ENCODE measurements at regions not wholly inside any gene's neighbourhood (a gene's known extent, or its start where the extent isn't known, plus 50 kb on each side); places are given as distances from the start of the nearest gene placed in this dataset.

GRCh38 chr2:105610576-105611332 lies 134.0 kb upstream of the NCK2 start:
- TF ChIP-seq YY1 (IDR thresholded peaks at IDR 0.05; ENCODE audit: low read depth) (no peak), NFIC (IDR thresholded peaks at IDR 0.05) (no peak), CEBPB (IDR thresholded peaks at IDR 0.05) (no peak), FOXM1 (IDR thresholded peaks at IDR 0.05; ENCODE audit: borderline replicate concordance, low read depth) (no peak), TAF1 (IDR thresholded peaks at IDR 0.05; ENCODE audit: low read depth) (no peak), RAD21 (IDR thresholded peaks at IDR 0.05; ENCODE audit: low read depth) (no peak), TCF12 (IDR thresholded peaks at IDR 0.05; ENCODE audit: low read depth) (no peak), ZBTB7A (IDR thresholded peaks at IDR 0.05; ENCODE audit: low read depth) (no peak), EP300 (IDR thresholded peaks at IDR 0.05; ENCODE audit: borderline replicate concordance) (no peak), EGR1 (IDR thresholded peaks at IDR 0.05) (no peak), TEAD4 (IDR thresholded peaks at IDR 0.05) (no peak), CREB1 (IDR thresholded peaks at IDR 0.05; ENCODE audit: low read depth) (no peak)
- TF ChIP-seq, protein P1, sequence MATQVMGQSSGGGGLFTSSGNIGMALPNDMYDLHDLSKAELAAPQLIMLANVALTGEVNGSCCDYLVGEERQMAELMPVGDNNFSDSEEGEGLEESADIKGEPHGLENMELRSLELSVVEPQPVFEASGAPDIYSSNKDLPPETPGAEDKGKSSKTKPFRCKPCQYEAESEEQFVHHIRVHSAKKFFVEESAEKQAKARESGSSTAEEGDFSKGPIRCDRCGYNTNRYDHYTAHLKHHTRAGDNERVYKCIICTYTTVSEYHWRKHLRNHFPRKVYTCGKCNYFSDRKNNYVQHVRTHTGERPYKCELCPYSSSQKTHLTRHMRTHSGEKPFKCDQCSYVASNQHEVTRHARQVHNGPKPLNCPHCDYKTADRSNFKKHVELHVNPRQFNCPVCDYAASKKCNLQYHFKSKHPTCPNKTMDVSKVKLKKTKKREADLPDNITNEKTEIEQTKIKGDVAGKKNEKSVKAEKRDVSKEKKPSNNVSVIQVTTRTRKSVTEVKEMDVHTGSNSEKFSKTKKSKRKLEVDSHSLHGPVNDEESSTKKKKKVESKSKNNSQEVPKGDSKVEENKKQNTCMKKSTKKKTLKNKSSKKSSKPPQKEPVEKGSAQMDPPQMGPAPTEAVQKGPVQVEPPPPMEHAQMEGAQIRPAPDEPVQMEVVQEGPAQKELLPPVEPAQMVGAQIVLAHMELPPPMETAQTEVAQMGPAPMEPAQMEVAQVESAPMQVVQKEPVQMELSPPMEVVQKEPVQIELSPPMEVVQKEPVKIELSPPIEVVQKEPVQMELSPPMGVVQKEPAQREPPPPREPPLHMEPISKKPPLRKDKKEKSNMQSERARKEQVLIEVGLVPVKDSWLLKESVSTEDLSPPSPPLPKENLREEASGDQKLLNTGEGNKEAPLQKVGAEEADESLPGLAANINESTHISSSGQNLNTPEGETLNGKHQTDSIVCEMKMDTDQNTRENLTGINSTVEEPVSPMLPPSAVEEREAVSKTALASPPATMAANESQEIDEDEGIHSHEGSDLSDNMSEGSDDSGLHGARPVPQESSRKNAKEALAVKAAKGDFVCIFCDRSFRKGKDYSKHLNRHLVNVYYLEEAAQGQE (IDR thresholded peaks at IDR 0.05; ENCODE audit: low read depth), result no peak
- TF ChIP-seq, protein P2, sequence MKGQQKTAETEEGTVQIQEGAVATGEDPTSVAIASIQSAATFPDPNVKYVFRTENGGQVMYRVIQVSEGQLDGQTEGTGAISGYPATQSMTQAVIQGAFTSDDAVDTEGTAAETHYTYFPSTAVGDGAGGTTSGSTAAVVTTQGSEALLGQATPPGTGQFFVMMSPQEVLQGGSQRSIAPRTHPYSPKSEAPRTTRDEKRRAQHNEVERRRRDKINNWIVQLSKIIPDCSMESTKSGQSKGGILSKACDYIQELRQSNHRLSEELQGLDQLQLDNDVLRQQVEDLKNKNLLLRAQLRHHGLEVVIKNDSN (IDR thresholded peaks at IDR 0.05), result no peak
- TF ChIP-seq, protein P3, sequence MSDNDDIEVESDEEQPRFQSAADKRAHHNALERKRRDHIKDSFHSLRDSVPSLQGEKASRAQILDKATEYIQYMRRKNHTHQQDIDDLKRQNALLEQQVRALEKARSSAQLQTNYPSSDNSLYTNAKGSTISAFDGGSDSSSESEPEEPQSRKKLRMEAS (IDR thresholded peaks at IDR 0.05), result no peak

DNA sequence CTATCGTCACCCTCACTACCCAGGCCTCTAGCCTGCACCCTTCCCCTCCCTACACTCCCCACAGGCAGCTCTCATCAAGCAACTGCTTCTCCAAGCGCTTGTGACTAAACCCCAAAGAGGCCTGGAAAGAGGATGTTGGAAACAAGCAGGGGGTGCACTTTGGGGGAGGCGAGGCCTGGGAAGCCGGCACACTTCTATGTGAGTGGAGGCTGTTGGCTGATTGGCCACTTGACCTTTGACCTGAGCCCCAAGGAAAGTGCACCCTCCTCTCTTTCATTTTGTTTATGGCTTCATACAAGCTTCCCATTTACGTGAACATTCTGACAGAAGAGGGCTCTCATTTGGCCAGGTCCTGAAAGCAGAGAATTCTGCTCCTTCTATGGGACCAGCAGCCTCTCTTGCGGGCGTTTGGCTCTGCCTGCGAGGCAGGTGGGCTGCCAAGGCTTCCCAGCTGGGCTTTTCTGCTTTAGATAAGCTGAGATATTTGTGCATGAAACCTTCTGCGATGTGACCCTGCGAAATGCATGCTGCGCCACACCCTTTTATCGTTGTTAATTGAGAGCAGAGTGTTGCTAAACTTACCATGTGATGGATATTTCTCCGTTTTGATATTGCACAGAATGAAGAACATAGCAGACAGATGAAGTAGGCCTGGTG lies 134.8 kb upstream of the NCK2 start:
- TF ChIP-seq TAF1 (IDR thresholded peaks at IDR 0.05; ENCODE audit: low read depth), result no peak
- no peak for TF ChIP-seq CREB1 (IDR thresholded peaks at IDR 0.05; ENCODE audit: low read depth)
- no peak for TF ChIP-seq RAD21 (IDR thresholded peaks at IDR 0.05; ENCODE audit: low read depth)
- TF ChIP-seq FOXM1 (IDR thresholded peaks at IDR 0.05; ENCODE audit: borderline replicate concordance, low read depth), result no peak
- no peak for TF ChIP-seq ZBTB7A (IDR thresholded peaks at IDR 0.05; ENCODE audit: low read depth)
- TF ChIP-seq, protein P2 (IDR thresholded peaks at IDR 0.05), result no peak
- TF ChIP-seq TCF12 (IDR thresholded peaks at IDR 0.05; ENCODE audit: low read depth), result no peak
- no peak for TF ChIP-seq EP300 (IDR thresholded peaks at IDR 0.05; ENCODE audit: borderline replicate concordance)
- TF ChIP-seq EGR1 (IDR thresholded peaks at IDR 0.05), result no peak
- TF ChIP-seq YY1 (IDR thresholded peaks at IDR 0.05; ENCODE audit: low read depth), result no peak
- TF ChIP-seq, protein P3 (IDR thresholded peaks at IDR 0.05), result no peak
- TF ChIP-seq CEBPB (IDR thresholded peaks at IDR 0.05), result no peak
- TF ChIP-seq, protein P1 (IDR thresholded peaks at IDR 0.05; ENCODE audit: low read depth), result no peak
- no peak for TF ChIP-seq NFIC (IDR thresholded peaks at IDR 0.05)
- no peak for TF ChIP-seq TEAD4 (IDR thresholded peaks at IDR 0.05)

GRCh38 chr2:105607920-105608504 lies 136.7 kb upstream of the NCK2 start:
- TF ChIP-seq, protein P1 (IDR thresholded peaks at IDR 0.05; ENCODE audit: low read depth), result no peak
- TF ChIP-seq TAF1 (IDR thresholded peaks at IDR 0.05; ENCODE audit: low read depth) (no peak), ZBTB7A (IDR thresholded peaks at IDR 0.05; ENCODE audit: low read depth) (no peak), TEAD4 (IDR thresholded peaks at IDR 0.05) (no peak), YY1 (IDR thresholded peaks at IDR 0.05; ENCODE audit: low read depth) (no peak), CREB1 (IDR thresholded peaks at IDR 0.05; ENCODE audit: low read depth) (no peak), TCF12 (IDR thresholded peaks at IDR 0.05; ENCODE audit: low read depth) (no peak), EP300 (IDR thresholded peaks at IDR 0.05; ENCODE audit: borderline replicate concordance) (no peak), CEBPB (IDR thresholded peaks at IDR 0.05) (no peak), RAD21 (IDR thresholded peaks at IDR 0.05; ENCODE audit: low read depth) (no peak), NFIC (IDR thresholded peaks at IDR 0.05) (no peak), EGR1 (IDR thresholded peaks at IDR 0.05) (no peak), FOXM1 (IDR thresholded peaks at IDR 0.05; ENCODE audit: borderline replicate concordance, low read depth) (no peak)
- TF ChIP-seq, protein P2 (IDR thresholded peaks at IDR 0.05), result no peak
- TF ChIP-seq, protein P3 (IDR thresholded peaks at IDR 0.05), result no peak
